IPS DF 4.7 (cell line): ENCODE measurements at regions not wholly inside any gene's neighbourhood (a gene's known extent, or its start where the extent isn't known, plus 50 kb on each side); places are given as distances from the start of the nearest gene placed in this dataset.
A peak's percentile ranks its signal among the peaks of the same experiment; 100 is the strongest.
"Not testable (repeated sequence)": the region's sequence is repeated elsewhere in the genome, so short reads cannot be mapped to it uniquely, and the experiment has no call there.

Experiments
- DNase-seq: peaks from one replicate; pipeline ENCODE4 v3.0.0-alpha.2; 2013; ENCODE audit warnings: low spot score; ENCODE audit errors: extremely low read depth

- DNase-seq, result no peak
Measured at GRCh38 chr4:25474690-25475089, 97.6 kb downstream of the ANAPC4 start.

DNA sequence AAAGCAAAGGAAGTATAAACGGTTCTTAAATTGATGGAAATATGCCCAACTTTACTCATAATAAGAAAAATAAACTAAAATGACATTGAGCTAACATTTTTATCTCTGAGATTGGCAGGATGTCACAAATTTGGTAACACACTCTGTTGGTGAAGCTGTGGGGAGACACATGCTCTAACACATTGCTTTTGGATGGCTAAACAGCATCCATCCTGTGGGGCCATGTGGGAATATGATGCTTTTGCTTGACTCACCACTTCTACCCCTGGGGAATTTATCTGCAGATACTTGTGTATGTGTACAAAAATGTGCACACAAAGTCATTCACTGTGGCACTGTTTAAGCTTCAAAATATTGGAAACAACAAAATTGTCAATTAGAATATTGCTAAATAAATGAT lies 100.2 kb downstream of the ANAPC4 start:
- DNase-seq, result no peak

- peak; percentile 44 for DNase-seq
Measured at GRCh38 chr4:25481648-25482047, 104.6 kb downstream of the ANAPC4 start.

DNA sequence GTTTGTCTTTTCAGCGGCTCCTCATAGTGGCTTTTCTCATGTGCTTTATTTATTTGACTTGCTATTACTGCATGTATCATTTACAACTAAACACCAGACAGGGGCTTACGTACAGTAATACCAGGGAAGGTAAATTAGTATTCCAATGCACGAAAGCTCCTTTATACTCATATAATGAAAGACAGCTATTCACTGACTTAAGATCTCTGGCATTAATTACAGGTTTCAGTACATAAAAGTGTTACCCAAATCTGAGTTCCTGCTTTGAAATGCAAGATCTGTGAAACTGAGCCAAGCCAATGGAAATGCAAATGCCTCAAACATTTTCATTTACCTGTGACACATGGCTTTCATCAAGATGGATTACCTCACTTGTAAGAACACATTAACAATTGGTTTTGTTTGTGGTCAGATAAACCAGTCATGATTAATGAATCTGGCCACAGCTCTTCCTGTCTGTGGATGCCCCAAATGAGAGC lies 107.2 kb downstream of the ANAPC4 start:
- no peak for DNase-seq

DNA sequence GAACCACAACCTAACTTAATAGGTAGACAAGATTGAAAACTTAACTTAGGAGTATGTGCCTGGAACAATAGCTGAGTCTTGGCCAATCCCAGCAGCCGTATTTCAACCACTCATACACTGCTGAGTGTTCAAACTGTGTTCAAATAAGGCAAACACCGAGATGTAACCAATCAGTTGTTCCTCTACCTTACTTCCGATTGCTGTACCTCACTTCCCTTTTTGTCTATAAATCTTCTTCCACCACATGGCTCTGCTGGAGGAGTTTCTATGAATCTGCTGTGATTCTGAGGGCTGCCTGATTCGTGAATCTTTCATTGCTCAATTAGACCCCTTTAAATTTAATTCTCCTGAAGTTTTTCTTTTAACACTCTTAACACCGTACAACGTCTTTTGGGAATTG lies 108.0 kb downstream of the ANAPC4 start:
- no peak for DNase-seq

DNA sequence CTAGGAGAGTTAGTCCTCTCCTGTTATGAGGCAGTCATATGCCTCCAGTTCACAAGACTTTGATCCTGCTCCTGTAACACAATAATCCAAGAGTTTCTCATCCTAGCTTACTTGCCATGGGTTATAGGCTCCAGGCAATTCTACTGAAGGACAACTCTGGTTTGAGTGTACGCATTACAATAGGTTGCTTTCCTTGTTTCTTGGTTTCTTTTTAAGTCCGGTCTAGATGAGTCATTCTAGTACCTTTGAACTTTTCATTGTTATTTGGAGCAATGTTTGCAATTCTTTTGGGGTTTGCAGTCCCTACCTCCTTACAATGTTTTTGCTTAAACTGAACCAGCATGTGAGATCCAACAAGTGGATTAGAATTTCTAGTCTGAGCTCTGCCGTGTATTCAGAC lies 109.1 kb downstream of the ANAPC4 start:
- no peak for DNase-seq

DNA sequence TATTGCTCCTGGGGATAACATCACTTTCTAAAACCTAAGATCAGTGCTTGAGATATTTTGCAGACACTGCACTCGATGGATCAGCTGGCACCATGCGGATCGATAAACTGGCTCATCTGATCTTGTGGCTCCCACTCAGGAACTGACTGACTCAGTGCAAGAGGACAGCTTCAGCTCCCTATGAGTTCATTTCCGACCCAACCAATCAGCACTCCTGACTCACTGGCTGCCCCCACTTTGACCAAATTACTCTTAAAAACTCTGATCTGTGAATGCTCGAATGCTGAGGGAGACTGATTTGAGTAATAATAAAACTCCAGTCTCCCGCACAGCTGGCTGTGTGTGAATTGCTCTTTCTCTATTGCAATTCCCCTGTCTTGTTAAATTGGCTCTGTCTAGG lies 110.1 kb downstream of the ANAPC4 start:
- no peak for DNase-seq

- DNase-seq, result no peak
Measured at GRCh38 chr4:25489253-25489797, 112.3 kb downstream of the ANAPC4 start.

- no peak for DNase-seq
Measured at GRCh38 chr4:25493466-25493865, 116.4 kb downstream of the ANAPC4 start.

GRCh38 chr4:25494166-25494565 lies 117.1 kb downstream of the ANAPC4 start:
- no peak for DNase-seq

- DNase-seq, result no peak
Measured at GRCh38 chr4:25500626-25501316, 123.7 kb downstream of the ANAPC4 start.

GRCh38 chr4:25502115-25502514 lies 125.1 kb downstream of the ANAPC4 start:
- DNase-seq, result no peak

- DNase-seq, result no peak
Measured at GRCh38 chr4:25503779-25504178, 126.7 kb downstream of the ANAPC4 start.

DNA sequence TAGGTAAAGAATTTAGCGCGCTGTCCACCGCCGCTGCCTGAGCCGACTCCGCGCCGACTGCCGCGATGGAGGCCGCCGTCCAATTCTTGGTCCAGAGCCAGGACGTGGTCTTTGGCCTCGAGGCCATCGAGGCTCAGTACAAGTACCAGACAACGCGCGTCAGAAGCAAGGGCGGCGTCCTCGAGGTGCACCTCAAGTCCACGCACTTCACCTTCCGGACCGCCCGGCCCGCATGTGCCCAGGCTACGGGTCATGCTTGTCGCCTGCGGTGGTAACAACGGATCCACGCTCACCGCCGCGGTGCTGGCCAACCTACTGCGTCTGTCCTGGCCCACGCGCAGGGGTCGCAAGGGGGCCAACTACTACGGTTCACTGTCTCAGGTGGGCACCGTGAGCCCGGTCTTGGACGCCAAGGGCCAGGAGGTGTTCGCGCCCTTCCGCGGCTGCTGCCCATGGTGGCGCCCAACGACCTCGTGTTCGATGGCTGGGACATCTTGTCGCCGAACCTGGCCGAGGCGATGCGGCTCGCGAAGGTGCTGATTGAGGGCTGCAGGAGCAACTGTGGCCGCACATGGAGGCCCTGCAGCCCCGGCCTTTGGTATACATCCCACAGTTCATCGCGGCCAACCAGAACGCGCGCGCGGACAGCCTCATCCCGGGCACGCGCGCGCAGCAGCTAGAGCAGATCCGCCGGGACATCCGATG lies 128.0 kb downstream of the ANAPC4 start:
- no peak for DNase-seq

GRCh38 chr4:25505637-25505991 lies 128.6 kb downstream of the ANAPC4 start:
- DNase-seq, result no peak

DNA sequence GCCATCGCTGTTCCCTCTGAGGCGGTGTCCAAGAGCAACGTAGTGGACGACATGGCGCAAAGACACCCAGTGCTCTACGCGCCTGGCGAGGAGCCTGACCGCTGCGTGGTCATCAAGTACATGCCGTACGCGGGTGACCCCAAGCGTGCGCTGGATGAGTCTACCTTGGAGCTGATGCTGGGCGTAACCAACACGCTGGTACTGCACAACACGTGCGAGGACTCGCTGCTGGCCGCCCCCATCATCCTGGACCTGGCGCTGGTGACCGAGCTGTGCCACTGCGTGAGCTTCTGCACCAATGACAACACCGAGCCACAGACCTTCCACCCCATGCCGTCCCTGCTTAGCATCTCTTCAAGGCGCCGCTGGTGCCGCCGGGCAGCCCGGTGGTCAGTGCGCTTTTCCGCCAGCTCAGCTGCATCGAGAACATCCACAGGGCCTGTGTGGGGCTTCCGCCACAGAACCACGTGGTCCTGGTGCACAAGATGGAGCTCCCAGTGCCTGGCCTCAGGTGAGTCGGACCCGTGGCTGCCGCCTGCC lies 129.0 kb downstream of the ANAPC4 start:
- no peak for DNase-seq

DNA sequence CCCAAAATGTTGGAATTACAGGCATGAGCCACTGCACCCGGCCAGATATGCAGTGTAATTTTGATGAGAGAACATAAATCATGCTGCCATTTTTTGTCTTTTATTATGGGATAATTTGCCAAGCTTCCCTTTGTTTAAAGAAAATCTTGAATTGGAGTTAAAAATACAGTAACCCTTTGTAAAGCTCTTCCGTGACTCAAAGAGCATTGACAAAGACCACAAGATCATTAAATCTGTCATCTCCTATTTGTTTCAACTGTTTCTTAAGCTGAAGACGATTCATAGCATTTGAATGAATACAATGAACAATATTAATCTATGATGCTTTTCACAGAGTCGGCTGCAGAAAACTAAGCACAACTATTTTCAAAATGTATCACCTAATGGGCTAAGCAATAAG lies 132.6 kb downstream of the ANAPC4 start:
- no peak for DNase-seq

DNA sequence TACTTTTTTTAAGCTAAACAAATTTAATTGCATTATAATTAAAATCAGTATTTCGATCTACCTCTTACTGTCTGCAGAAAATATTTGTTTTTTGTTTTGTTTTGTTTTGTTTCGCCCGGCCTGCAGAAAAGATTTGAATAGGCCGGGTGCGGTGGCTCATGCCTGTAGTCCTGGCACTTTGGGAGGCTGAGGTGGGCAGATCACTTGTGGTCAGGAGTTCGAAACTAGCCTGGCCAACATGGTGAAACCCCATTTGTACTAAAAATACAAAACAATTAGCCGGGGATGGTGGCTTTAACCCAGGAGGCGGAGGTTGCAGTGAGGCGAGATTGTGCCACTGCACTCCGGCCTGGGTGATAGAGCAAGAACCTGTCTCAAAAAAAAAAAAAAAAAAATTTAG lies 134.8 kb downstream of the ANAPC4 start:
- not testable (repeated sequence) for DNase-seq

DNA sequence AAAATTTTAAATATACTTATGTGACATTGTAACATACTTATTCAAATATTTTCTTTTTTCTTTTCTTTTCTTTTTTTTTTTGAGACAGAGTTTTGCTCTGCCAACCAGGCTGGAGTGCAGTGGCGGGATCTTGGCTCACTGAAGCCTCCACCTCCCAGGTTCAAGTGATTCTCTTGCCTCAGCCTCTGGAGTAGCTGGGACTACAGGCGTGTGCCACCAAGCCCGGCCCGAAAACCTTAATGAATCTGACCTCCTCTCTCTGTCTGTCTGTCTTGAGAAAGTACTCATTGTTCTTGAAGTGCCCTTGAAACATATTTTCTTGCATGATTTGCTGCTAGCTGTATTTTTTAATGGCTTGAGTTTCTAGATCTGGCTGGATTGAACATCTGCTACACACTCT lies 136.8 kb downstream of the ANAPC4 start:
- DNase-seq, result no peak

DNA sequence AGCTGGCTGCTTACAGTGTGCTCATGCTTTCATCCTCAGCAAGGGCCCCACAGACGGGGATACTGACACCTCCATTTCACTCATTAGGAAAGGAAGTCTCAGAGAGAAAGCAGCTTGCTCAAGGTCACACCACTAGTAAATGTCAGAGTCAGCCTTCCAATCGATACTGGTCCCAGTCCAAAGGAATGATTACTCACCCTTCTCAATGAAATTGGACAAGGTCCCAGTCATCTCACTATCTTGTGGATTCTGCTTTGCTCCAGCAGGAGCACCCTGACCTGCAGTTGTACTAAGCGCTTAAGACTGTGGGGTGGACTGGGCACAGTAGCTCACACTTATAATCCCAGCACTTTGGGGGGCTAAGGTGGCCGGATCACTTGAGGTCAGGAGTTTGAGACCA lies 132.2 kb upstream of the SLC34A2 start:
- DNase-seq, result no peak

DNA sequence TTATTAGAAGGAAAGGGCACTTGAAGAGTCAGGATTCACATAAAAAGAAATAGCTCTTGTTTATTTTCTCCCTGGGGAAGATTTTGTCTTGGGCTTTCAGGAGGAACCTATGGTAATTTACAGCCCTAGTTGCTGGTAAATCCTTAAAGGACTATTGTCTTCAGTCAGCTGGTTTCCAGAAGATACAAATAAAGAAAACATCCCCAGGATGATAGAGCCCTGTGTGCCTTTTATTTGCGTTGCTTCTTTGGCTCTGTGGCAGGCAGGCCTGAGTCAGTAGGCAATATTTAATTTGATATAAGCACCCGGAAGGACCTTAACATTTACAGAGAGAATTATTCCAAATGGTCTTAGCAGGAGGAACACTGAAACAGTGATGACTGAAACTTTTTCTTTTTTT lies 131.0 kb upstream of the SLC34A2 start:
- no peak for DNase-seq

DNA sequence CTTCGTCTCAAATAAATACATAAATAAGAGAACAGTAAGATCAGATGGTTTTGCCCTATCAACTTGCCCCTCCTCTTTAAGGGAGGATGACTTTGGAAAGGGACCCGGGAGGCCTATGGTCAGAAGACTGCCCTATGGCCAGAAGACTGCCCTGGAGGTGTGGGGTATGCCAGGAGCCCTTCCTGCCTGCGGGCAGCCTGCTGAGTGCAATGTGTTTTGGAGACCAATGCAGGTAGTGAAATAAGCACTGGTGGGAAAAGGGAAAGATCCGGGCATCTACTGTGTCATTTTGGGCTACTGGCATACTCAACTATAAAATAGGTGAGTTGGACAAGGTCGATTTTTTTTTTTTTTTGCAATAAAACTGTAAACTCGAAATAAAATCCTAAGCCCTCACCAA lies 129.8 kb upstream of the SLC34A2 start:
- no peak for DNase-seq

DNA sequence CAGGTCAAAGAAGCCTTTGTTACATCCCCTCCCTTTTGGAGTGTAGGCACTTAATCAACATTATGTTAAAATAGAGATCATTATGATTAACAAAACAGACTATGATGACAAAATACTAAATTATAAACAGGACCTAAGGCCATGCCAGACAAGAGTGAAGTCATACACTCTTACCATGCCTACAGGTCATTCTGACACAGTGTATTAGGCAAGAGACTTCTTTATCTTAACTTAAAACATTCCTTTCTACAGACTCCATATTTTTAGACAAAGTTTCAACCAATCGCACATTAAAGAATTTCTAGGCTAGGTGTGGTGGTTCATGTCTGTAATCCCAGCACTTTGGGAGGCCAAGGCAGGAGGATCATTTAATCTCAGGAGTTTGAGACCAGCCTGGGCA lies 128.6 kb upstream of the SLC34A2 start:
- DNase-seq, result no peak
